ENCODE measurements at regions not wholly inside any gene's neighbourhood (a gene's known extent, or its start where the extent isn't known, plus 50 kb on each side); places are given as distances from the start of the nearest gene placed in this dataset.

- Histone ChIP-seq H3K4me1 (no peaks in the 10 kb centered on the region), H3K27me3 (ENCODE audit: low read depth) (no peaks in the 10 kb centered on the region), H3K4me3 (no peak overlapping the region), H3K36me3 (no peaks in the 10 kb centered on the region), H3K9me3 (peaks cover 13% of the 10 kb centered on the region), H3K27ac (no peak overlapping the region)
- ATAC-seq (no peak), DNase-seq (no peak)
- intact Hi-C loops (cut with DNase I) = no loop called here
- TF ChIP-seq CTCF (IDR thresholded peaks at IDR 0.05) = no peak
Measured at GRCh38 chr2:150303281-150303680, 184.2 kb downstream of the RND3 start.

- H3K9me3 ChIP-seq = peaks cover 9% of the 10 kb centered on the region
- no peak overlapping the region for H3K27ac ChIP-seq
- no peaks in the 10 kb centered on the region for H3K36me3 ChIP-seq
- intact Hi-C loops (cut with DNase I) = no loop called here
- no peaks in the 10 kb centered on the region for H3K27me3 ChIP-seq (ENCODE audit: low read depth)
- DNase-seq (no peak), ATAC-seq (no peak)
- no peak overlapping the region for H3K4me3 ChIP-seq
- H3K4me1 ChIP-seq = no peaks in the 10 kb centered on the region
- TF ChIP-seq CTCF (IDR thresholded peaks at IDR 0.05) = no peak
Measured at GRCh38 chr2:150298571-150299305, 188.7 kb downstream of the RND3 start.

- Histone ChIP-seq H3K4me3 (no peak overlapping the region), H3K9me3 (no peaks in the 10 kb centered on the region), H3K4me1 (no peaks in the 10 kb centered on the region), H3K27ac (no peak overlapping the region), H3K27me3 (ENCODE audit: low read depth) (no peaks in the 10 kb centered on the region), H3K36me3 (no peaks in the 10 kb centered on the region)
- TF ChIP-seq CTCF (IDR thresholded peaks at IDR 0.05) = no peak
- DNase-seq = no peak
- no peak for ATAC-seq
- intact Hi-C loops (cut with DNase I) = no loop called here
Measured at GRCh38 chr2:150296770-150297546, 190.5 kb downstream of the RND3 start.

- no peak for TF ChIP-seq CTCF (IDR thresholded peaks at IDR 0.05)
- H3K4me1 ChIP-seq = no peaks in the 10 kb centered on the region
- no peak overlapping the region for H3K4me3 ChIP-seq
- DNase-seq (no peak), ATAC-seq (no peak)
- intact Hi-C loops (cut with DNase I) = no loop called here
- no peaks in the 10 kb centered on the region for H3K27me3 ChIP-seq (ENCODE audit: low read depth)
- H3K36me3 ChIP-seq = no peaks in the 10 kb centered on the region
- no peaks in the 10 kb centered on the region for H3K9me3 ChIP-seq
- H3K27ac ChIP-seq = no peak overlapping the region
Measured at GRCh38 chr2:150295544-150295943, 191.9 kb downstream of the RND3 start.

GRCh38 chr2:150293771-150294170, 193.7 kb downstream of the RND3 start:
- no peak for TF ChIP-seq CTCF (IDR thresholded peaks at IDR 0.05)
- no peak overlapping the region for H3K27ac ChIP-seq
- no peaks in the 10 kb centered on the region for H3K4me1 ChIP-seq
- no peak overlapping the region for H3K4me3 ChIP-seq
- DNase-seq (no peak), ATAC-seq (no peak)
- no peaks in the 10 kb centered on the region for H3K9me3 ChIP-seq
- no peaks in the 10 kb centered on the region for H3K27me3 ChIP-seq (ENCODE audit: low read depth)
- H3K36me3 ChIP-seq = no peaks in the 10 kb centered on the region
- intact Hi-C loops (cut with DNase I) = no loop called here
